Prostate gland (tissue), 2 donors: ENCODE measurements at regions not wholly inside any gene's neighbourhood (a gene's known extent, or its start where the extent isn't known, plus 50 kb on each side); places are given as distances from the start of the nearest gene placed in this dataset.

Experiments used
- POLR2A ChIP-seq: fragments of 450-650 bp; IDR thresholded peaks from one replicate; pipeline ENCODE4 v1.6.1; 2016; ENCODE audit warnings: antibody characterized with exemption, mild to moderate bottlenecking
- POLR2AphosphoS5 ChIP-seq: sonication (generic); formaldehyde crosslinking; IDR thresholded peaks from one replicate; pipeline ENCODE4 v1.6.1; 2017; ENCODE audit warnings: antibody characterized with exemption
- TF ChIP-seq, protein P1 (sequence below), 4 experiments: fragments of 200-600 bp in 2 of 4; fragments of 450-650 bp in 2 of 4; sonication (generic) in 2 of 4; IDR thresholded peaks; 1 replicate in 3 of 4; 2 replicates in 1 of 4; pipeline ENCODE4 v1.5.1; 2016 to 2019; ENCODE audit warnings: antibody characterized with exemption in 4 of 4, mild to moderate bottlenecking in 2 of 4, moderate library complexity in 2 of 4

DNA sequence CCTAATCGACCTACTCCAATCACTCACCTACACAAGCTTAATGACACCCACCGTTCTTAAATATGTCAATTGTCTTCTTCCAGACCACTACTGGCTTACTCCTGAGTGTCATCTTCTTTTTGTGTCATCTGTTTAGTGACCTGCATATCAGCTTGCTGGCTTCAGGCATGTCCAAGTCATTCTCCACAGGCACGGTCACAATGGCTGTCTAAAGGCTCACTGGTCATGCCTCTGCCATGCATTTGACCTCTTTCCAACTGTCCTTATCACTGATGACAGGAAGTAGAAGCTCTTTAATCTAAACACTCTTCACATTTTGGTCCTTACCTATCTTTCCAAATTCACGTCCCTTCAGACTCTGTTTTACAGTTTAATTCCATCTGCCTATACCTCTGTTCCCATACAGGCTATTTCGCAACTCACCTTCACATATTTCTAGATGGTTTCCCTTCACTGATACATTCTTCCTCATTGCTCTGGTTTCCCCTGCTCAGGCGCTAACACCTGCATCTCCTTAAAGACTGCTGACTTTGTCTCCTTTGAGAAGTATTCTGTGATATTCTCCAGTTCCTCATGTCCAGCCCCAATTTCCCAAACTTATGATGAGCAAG lies 217.5 kb downstream of the TRIB2 start:
- TF ChIP-seq, protein P1, sequence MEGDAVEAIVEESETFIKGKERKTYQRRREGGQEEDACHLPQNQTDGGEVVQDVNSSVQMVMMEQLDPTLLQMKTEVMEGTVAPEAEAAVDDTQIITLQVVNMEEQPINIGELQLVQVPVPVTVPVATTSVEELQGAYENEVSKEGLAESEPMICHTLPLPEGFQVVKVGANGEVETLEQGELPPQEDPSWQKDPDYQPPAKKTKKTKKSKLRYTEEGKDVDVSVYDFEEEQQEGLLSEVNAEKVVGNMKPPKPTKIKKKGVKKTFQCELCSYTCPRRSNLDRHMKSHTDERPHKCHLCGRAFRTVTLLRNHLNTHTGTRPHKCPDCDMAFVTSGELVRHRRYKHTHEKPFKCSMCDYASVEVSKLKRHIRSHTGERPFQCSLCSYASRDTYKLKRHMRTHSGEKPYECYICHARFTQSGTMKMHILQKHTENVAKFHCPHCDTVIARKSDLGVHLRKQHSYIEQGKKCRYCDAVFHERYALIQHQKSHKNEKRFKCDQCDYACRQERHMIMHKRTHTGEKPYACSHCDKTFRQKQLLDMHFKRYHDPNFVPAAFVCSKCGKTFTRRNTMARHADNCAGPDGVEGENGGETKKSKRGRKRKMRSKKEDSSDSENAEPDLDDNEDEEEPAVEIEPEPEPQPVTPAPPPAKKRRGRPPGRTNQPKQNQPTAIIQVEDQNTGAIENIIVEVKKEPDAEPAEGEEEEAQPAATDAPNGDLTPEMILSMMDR (IDR thresholded peaks at IDR 0.05): no peak
- TF ChIP-seq POLR2AphosphoS5 (no peak), POLR2A (no peak)
